ENCODE measurements at regions not wholly inside any gene's neighbourhood (a gene's known extent, or its start where the extent isn't known, plus 50 kb on each side); places are given as distances from the start of the nearest gene placed in this dataset.

DNA sequence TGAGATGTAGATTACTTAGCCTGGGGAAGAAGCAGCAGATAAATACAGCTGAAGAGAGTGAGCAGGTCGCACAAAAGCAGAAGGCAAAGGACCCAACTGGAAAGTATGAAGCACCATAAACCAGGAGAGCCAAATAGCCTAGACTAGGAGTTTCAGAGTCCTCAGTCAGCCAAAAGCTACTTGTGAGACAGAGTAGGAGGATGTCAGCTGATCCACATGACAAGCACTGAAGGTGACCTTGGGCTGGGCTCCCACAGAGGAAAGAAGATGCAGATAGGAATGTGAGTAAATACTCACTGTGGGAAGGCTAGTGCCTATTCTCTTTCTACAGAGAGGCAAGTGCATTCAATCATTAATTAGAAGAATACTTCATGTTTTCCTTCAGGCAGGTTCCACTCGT, 274.0 kb upstream of the POU3F2 start:
- TF ChIP-seq CTCF (IDR thresholded peaks at IDR 0.05) (no peak), POLR2A (IDR thresholded peaks at IDR 0.05) (no peak), EP300 (IDR thresholded peaks at IDR 0.05) (no peak)
